ENCODE measurements at regions not wholly inside any gene's neighbourhood (a gene's known extent, or its start where the extent isn't known, plus 50 kb on each side); places are given as distances from the start of the nearest gene placed in this dataset.
"Not testable (repeated sequence)": the region's sequence is repeated elsewhere in the genome, so short reads cannot be mapped to it uniquely, and the experiment has no call there.

GRCh38 chr11:16512899-16513241 is 156.5 kb upstream of the SOX6 start:
- Histone ChIP-seq H3K4me1 (ENCODE audit: control insufficient read depth, low read depth, low read length) (no peaks in the 10 kb centered on the region), H3K4me3 (ENCODE audit: low read length) (no peak overlapping the region), H3K4ac (ENCODE audit: low read depth, low read length) (no peak overlapping the region), H4K8ac (ENCODE audit: low read depth, low read length) (no peak overlapping the region), H3K9ac (ENCODE audit: low read length) (no peak overlapping the region), H2AK5ac (ENCODE audit: low read length) (no peak overlapping the region), H3K4me2 (ENCODE audit: low read length) (no peak overlapping the region), H3K18ac (ENCODE audit: low read length) (no peak overlapping the region), H3K27me3 (ENCODE audit: insufficient read depth, low read length, poor library complexity) (no peaks in the 10 kb centered on the region), H3K36me3 (ENCODE audit: control insufficient read depth, insufficient read depth, low read length) (no peaks in the 10 kb centered on the region), H4K5ac (ENCODE audit: low read length) (no peak overlapping the region), H3K27ac (ENCODE audit: low read depth, low read length) (no peak overlapping the region), H2BK120ac (ENCODE audit: low read depth, low read length) (no peak overlapping the region), H3K56ac (ENCODE audit: low read length) (no peak overlapping the region), H3K79me1 (ENCODE audit: low read length) (no peaks in the 10 kb centered on the region), H3K23ac (ENCODE audit: low read length) (no peak overlapping the region), H2BK15ac (replicated peaks; ENCODE audit: low read depth) (no peak overlapping the region), H3K79me2 (ENCODE audit: control insufficient read depth, insufficient read depth, low read length) (no peaks in the 10 kb centered on the region), H2BK5ac (ENCODE audit: low read length) (no peak overlapping the region)
- no peak for DNase-seq

GRCh38 chr11:16512198-16512898 is 156.0 kb upstream of the SOX6 start:
- Histone ChIP-seq H3K56ac (ENCODE audit: low read length) (no peak overlapping the region), H3K18ac (ENCODE audit: low read length) (no peak overlapping the region), H4K5ac (ENCODE audit: low read length) (no peak overlapping the region), H3K27me3 (ENCODE audit: insufficient read depth, low read length, poor library complexity) (no peaks in the 10 kb centered on the region), H3K27ac (ENCODE audit: low read depth, low read length) (no peak overlapping the region), H3K36me3 (ENCODE audit: control insufficient read depth, insufficient read depth, low read length) (no peaks in the 10 kb centered on the region), H3K4me1 (ENCODE audit: control insufficient read depth, low read depth, low read length) (no peaks in the 10 kb centered on the region), H2BK5ac (ENCODE audit: low read length) (no peak overlapping the region), H3K23ac (ENCODE audit: low read length) (no peak overlapping the region), H3K79me1 (ENCODE audit: low read length) (no peaks in the 10 kb centered on the region), H3K4me3 (ENCODE audit: low read length) (no peak overlapping the region), H3K79me2 (ENCODE audit: control insufficient read depth, insufficient read depth, low read length) (no peaks in the 10 kb centered on the region), H3K4ac (ENCODE audit: low read depth, low read length) (no peak overlapping the region), H3K9ac (ENCODE audit: low read length) (no peak overlapping the region), H2BK15ac (replicated peaks; ENCODE audit: low read depth) (no peak overlapping the region), H2AK5ac (ENCODE audit: low read length) (no peak overlapping the region), H3K4me2 (ENCODE audit: low read length) (no peak overlapping the region), H2BK120ac (ENCODE audit: low read depth, low read length) (no peak overlapping the region), H4K8ac (ENCODE audit: low read depth, low read length) (no peak overlapping the region)
- WGBS (ENCODE audit: extremely low coverage, insufficient coverage, low lambda C conversion rate) = no CpG with 5 or more reads among the region's 2 CpGs
- no peak for DNase-seq

GRCh38 chr11:16511116-16512114 is 155.1 kb upstream of the SOX6 start:
- Histone ChIP-seq H4K8ac (ENCODE audit: low read depth, low read length) (no peak overlapping the region), H3K27me3 (ENCODE audit: insufficient read depth, low read length, poor library complexity) (no peaks in the 10 kb centered on the region), H3K9ac (ENCODE audit: low read length) (no peak overlapping the region), H3K79me1 (ENCODE audit: low read length) (no peaks in the 10 kb centered on the region), H3K4me2 (ENCODE audit: low read length) (no peak overlapping the region), H3K23ac (ENCODE audit: low read length) (no peak overlapping the region), H3K36me3 (ENCODE audit: control insufficient read depth, insufficient read depth, low read length) (no peaks in the 10 kb centered on the region), H2BK15ac (replicated peaks; ENCODE audit: low read depth) (no peak overlapping the region), H4K5ac (ENCODE audit: low read length) (no peak overlapping the region), H2BK5ac (ENCODE audit: low read length) (no peak overlapping the region), H3K4ac (ENCODE audit: low read depth, low read length) (no peak overlapping the region), H3K4me3 (ENCODE audit: low read length) (no peak overlapping the region), H3K27ac (ENCODE audit: low read depth, low read length) (no peak overlapping the region), H3K56ac (ENCODE audit: low read length) (no peak overlapping the region), H3K79me2 (ENCODE audit: control insufficient read depth, insufficient read depth, low read length) (no peaks in the 10 kb centered on the region), H3K4me1 (ENCODE audit: control insufficient read depth, low read depth, low read length) (no peaks in the 10 kb centered on the region), H2AK5ac (ENCODE audit: low read length) (no peak overlapping the region), H2BK120ac (ENCODE audit: low read depth, low read length) (no peak overlapping the region), H3K18ac (ENCODE audit: low read length) (no peak overlapping the region)
- DNase-seq = peak; percentile 46
- no CpG with 5 or more reads among the region's 2 CpGs for WGBS (ENCODE audit: extremely low coverage, insufficient coverage, low lambda C conversion rate)

GRCh38 chr11:16505481-16505880 is 149.1 kb upstream of the SOX6 start:
- H3K27me3 ChIP-seq (ENCODE audit: insufficient read depth, low read length, poor library complexity) = no peaks in the 10 kb centered on the region
- DNase-seq = no peak
- no peak overlapping the region for H3K56ac ChIP-seq (ENCODE audit: low read length)
- no peak overlapping the region for H3K4ac ChIP-seq (ENCODE audit: low read depth, low read length)
- H4K5ac ChIP-seq (ENCODE audit: low read length) = no peak overlapping the region
- no peak overlapping the region for H3K23ac ChIP-seq (ENCODE audit: low read length)
- H3K27ac ChIP-seq (ENCODE audit: low read depth, low read length) = no peak overlapping the region
- H2BK15ac ChIP-seq (replicated peaks; ENCODE audit: low read depth) = no peak overlapping the region
- H2AK5ac ChIP-seq (ENCODE audit: low read length) = no peak overlapping the region
- H3K4me1 ChIP-seq (ENCODE audit: control insufficient read depth, low read depth, low read length) = no peaks in the 10 kb centered on the region
- H2BK5ac ChIP-seq (ENCODE audit: low read length) = no peak overlapping the region
- H2BK120ac ChIP-seq (ENCODE audit: low read depth, low read length) = no peak overlapping the region
- no peak overlapping the region for H3K4me2 ChIP-seq (ENCODE audit: low read length)
- H4K8ac ChIP-seq (ENCODE audit: low read depth, low read length) = no peak overlapping the region
- H3K79me2 ChIP-seq (ENCODE audit: control insufficient read depth, insufficient read depth, low read length) = no peaks in the 10 kb centered on the region
- H3K18ac ChIP-seq (ENCODE audit: low read length) = no peak overlapping the region
- no peaks in the 10 kb centered on the region for H3K36me3 ChIP-seq (ENCODE audit: control insufficient read depth, insufficient read depth, low read length)
- H3K9ac ChIP-seq (ENCODE audit: low read length) = no peak overlapping the region
- no peaks in the 10 kb centered on the region for H3K79me1 ChIP-seq (ENCODE audit: low read length)
- no peak overlapping the region for H3K4me3 ChIP-seq (ENCODE audit: low read length)
- no CpG with 5 or more reads among the region's 1 CpG for WGBS (ENCODE audit: extremely low coverage, insufficient coverage, low lambda C conversion rate)

- not testable (repeated sequence) for H3K4ac ChIP-seq (ENCODE audit: low read depth, low read length); H3K79me1 ChIP-seq (ENCODE audit: low read length); H3K79me2 ChIP-seq (ENCODE audit: control insufficient read depth, insufficient read depth, low read length); H4K8ac ChIP-seq (ENCODE audit: low read depth, low read length); H2BK15ac ChIP-seq (replicated peaks; ENCODE audit: low read depth); H3K27ac ChIP-seq (ENCODE audit: low read depth, low read length); H3K23ac ChIP-seq (ENCODE audit: low read length); H3K4me1 ChIP-seq (ENCODE audit: control insufficient read depth, low read depth, low read length); H3K36me3 ChIP-seq (ENCODE audit: control insufficient read depth, insufficient read depth, low read length); H3K56ac ChIP-seq (ENCODE audit: low read length); H2BK5ac ChIP-seq (ENCODE audit: low read length); H3K4me2 ChIP-seq (ENCODE audit: low read length); H2BK120ac ChIP-seq (ENCODE audit: low read depth, low read length); H3K9ac ChIP-seq (ENCODE audit: low read length); H3K18ac ChIP-seq (ENCODE audit: low read length); H2AK5ac ChIP-seq (ENCODE audit: low read length); H3K4me3 ChIP-seq (ENCODE audit: low read length); H3K27me3 ChIP-seq (ENCODE audit: insufficient read depth, low read length, poor library complexity); DNase-seq; H4K5ac ChIP-seq (ENCODE audit: low read length)
- WGBS (ENCODE audit: extremely low coverage, insufficient coverage, low lambda C conversion rate) = no CpG with 5 or more reads among the region's 2 CpGs
These were observed 147.5 kb upstream of the SOX6 start for GRCh38 chr11:16503891-16504290.
